NCI-H2171 (cell line): ENCODE measurements at regions not wholly inside any gene's neighbourhood (a gene's known extent, or its start where the extent isn't known, plus 50 kb on each side); places are given as distances from the start of the nearest gene placed in this dataset.
"Not testable (repeated sequence)": the region's sequence is repeated elsewhere in the genome, so short reads cannot be mapped to it uniquely, and the experiment has no call there.

Experiments
- DNase-seq: peaks from one replicate; lab custom pipeline; 2025; lab: John Stamatoyannopoulos, UW

DNA sequence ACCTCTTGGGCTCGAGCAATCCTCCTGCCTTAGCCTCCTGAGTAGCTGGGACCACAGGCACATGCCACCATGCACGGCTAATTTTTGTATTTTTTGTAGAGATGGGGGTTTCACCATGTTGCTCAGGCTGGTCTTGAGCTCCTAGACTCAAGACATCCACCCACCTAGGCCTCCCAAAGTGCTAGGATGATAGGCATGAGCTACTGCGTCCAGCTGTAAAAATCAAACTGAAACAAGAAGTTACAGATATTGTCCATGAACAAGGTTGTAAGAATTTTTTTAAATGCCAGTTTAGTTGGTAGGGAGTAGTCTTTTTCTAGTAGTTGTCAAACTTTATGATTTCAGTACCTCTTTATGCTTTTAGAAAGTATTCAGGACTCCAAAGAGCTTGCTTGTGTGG, 424.4 kb upstream of the PMFBP1 start:
- DNase-seq: no peak

DNA sequence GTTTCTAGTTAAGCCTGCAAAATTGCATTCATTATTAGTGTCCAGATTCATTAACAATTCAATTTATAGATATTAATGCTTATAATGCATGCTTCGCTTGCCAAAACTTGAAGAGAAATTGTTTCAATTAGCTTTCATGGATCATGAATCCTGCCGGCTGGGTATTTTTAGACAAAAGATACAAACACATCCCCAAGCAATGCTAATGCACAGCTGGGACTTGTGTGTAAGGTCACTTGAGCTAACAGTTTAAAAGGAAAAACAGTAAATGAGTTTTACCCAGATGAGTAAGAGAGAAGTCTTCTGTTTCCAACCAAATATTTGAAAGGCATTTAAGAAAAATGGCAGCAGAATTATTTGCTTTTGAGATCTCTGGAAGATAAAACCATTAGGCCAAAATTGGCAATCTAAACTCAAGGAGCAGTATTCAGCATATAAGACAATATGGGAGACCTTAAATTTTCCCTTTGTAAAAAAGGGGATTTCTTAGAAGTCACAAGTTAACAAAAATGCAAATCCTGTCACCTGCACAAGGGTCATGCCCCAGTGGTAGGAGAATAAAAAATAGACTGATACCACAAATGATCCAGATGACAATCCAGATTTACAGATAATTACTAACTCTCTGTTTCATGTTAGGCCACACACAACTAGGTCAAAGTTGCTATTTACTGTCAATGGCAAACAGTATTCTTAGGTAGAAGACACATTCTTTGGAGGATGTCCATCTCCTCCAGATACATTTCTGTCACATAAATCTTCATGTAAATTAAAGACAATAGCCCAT, 418.4 kb upstream of the PMFBP1 start:
- no peak for DNase-seq

DNA sequence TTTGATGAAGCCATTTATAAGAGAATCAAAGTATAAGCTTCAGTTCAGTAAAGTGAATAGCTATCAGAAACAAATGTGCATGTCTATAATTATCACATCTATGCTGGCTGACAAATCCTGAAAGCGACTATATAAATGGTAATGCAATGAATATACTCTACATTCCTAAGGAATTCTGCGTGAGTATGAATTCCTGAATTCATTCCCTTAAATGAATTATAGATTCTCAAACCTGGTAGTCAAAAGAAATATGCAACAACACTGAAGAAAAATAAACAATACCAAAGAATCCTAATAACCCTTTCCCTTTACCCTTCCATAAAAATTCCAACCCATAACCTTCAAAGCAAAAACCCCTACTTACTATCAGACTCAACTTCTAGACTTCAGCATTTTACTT, 416.6 kb upstream of the PMFBP1 start:
- no peak for DNase-seq

DNA sequence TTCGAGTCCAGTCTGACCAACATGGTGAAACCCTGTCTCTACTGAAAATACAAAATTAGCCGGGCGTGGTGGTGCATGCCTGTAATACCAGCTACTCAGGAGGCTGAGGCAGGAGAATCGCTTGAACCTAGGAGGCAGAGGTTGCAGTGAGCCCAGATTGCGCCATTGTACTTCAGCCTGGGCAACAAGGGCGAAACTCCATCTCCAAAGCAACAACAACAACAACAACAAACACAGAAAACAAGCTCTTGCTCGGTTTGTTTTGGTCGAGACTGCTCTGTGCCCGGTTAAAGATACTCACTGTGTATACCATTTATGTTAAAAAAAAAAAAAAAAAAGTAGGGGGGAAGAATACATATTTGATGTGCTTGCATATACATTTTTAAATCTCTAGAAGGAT, 406.1 kb upstream of the PMFBP1 start:
- DNase-seq: not testable (repeated sequence)

DNA sequence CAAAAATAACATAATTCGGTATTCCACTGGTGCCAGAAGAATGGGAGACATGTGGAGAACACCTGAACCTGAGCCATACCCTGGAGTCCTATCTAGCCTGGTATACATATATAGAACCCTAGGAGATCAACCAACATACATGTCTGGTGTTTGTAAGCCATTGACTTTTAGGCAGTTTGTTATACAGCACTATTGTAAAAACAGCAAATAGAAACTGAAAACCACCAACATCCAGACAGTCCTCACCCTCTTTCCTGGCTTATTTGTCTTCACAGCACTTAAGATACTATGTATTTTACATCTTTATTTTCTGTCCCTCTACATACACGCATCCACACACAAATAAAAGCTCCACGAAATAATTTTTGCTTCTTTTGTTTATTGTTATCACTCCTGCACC, 404.2 kb upstream of the PMFBP1 start:
- DNase-seq: no peak

DNA sequence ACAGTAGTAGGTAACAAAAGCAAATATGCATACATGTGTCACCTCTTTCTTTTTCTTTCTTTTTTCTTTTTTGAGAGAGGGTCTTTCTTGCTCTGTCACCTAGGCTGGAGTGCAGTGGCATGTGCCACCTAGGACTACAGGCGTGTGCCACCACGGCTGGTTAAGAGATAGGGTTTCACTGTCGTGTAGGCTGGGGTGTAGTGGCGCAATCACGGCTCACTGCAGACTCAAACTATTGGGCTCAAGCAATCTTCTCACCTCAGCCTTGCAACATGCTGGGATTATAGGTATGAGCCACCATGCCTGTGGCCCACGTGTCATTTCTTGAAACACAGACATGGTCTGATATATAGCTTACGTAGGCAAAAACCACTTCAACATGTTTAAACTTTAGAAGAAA, 397.7 kb upstream of the PMFBP1 start:
- no peak for DNase-seq

DNA sequence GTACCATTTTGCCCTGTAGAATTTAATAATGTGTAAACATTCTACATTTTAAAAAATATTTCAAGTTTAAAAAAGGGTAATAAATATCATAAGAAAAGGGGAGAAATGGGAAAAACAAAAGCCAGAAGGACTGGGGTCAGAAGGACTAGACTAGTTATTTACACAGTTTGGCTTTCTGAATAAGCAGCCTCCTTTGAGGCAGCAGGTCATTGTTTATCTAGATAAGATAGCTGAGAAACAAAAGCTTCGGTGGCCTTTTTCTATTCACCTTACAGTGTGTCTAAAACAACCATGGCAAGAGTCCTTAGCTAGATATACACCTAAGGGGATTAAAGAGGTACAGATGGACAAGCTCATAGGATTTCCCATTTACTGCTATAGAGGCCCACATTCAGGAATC, 396.5 kb upstream of the PMFBP1 start:
- DNase-seq: no peak

DNA sequence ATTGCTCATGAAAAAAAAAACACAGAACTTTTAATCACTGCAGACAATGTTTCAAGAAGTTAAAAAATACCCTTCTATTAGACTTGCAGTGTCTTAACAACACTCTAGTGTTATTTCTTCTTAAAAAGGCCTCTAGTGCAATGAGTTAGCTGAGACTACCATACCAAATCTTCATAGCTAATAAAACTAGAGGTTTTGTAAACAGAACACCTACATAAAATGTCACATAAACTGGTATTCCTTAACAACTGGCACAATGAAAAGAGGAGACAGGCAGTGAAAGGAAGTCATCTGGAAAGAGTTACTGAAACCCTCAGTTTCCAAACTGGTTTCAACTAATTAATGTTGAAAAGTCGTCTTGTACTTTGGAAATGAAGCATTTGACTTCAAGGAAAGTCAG, 394.2 kb upstream of the PMFBP1 start:
- DNase-seq: no peak

DNA sequence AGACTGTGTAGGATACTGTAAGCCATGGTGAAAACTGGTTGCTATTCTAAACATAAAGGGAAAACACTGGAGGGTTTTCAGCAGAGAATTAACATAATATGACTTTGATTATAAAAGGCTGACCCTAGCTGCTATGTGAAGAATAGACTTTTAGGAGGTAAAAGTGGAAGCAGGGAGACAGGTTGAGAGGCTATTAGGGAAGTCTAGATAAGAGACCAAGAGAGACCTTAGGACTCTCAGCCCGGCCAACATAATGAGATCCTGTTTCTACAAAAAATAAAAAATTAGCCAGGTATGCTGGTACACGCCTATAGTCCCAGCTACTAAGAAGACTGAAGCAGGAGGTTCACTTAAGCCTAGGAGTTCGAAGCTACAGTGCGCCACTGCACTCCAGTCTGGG, 393.2 kb upstream of the PMFBP1 start:
- DNase-seq: no peak

DNA sequence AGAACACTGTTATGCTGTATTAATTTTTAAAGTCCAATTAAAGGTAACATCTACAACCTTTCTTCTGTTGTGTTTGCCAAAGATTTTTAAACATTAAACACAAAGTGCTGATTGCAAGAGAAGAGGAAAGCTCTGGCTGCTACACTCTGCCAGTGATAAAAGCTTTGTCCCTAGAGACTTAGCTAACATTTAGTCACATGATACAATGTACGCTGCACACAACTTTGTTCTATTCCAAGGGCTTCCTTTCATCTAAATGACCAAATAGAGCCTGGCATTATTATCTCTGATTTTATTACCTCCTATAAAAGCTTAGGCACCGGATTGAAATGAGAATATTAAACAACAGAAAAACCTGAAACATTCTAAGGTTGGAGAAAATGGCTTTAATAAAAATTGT, 388.7 kb upstream of the PMFBP1 start:
- DNase-seq: no peak

DNA sequence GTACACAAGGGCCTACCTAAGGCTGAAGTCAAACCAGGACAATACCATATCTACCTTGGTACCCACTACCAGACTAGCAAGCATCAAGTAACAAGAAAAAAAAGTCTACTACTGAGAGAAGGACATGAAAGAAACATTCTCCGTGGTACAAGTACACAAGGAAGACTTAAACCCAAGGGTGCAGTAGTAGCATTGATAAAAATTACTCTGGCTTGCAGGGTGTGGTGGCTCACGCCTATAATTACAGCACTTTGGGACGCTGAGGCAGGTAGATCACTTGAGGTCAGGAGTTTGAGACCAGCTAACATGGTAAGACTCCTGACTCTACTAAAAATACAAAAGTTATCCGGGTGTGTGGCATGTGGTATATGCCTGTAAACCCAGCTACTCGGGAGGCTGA, 386.5 kb upstream of the PMFBP1 start:
- no peak for DNase-seq

DNA sequence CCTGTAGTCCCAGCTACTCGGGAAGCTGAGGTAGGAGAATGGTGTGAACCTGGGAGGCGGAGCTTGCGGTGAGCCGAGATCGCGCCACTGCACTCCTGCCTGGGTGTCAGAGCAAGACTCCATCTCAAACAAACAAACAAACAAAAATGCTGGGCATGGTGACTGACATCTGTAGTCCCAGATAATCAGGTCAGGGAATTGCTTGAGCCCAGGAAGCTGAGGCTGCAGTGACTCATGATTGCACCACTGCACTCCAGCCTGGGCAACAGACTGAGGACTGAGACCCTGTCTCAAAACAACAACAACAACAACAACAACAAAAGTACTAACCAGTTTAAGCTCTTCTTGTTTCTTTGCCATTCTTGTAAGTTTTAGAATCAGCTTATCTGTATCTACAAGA, 383.0 kb upstream of the PMFBP1 start:
- DNase-seq: no peak

DNA sequence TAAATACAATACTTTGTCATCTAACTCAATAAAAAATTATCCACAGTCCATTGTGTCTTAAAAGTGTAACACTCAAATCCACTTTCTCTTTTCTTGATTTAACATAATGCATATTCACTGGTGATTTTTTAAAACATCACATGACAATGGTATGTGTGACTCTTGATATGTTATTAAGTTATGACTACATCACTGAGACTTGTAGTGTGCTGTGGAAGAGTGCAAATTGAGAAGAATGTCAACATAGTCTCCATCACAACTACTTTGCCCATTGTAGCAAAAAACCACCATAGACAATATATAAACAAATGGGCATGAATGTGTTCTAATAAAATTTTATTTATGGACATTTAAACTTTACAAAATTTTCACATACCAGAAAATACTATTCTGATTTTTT, 380.7 kb upstream of the PMFBP1 start:
- no peak for DNase-seq

DNA sequence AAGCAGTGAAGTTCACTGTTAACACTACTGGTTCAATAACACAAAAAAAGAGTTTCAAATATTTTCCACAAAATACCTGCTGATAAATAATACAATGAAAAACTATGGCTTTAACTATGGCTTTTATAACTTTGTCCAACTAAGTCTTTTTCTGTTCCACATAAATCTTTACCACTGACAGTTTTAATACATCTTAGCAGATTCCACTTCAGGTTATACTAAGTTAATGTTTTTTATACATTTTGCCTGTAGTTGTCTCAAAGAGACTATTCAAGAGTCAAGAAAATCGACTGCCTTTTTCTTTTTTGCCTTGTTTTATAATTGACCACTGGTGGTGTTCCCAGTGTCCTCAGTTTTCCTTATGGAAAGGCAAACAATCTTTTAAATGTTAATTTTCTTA, 379.7 kb upstream of the PMFBP1 start:
- no peak for DNase-seq

DNA sequence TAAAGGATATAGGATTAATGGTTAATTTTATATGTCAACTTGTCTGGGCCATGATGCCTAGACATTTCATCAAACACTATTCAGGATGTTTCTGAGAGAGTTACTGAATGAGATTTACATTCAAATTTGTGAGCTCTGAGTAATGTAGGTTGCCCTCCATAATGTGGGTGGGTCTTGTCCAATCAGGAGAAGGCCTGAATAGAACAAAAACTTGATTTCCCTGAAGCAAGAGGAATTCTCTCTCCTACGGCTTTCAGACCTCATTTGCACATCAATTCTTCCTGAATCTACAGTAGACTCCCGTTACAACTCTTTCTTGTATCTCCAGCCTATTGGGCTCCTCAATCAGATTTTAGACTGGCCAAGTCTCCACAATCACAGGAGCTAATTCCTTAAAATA, 377.9 kb upstream of the PMFBP1 start:
- DNase-seq: no peak

DNA sequence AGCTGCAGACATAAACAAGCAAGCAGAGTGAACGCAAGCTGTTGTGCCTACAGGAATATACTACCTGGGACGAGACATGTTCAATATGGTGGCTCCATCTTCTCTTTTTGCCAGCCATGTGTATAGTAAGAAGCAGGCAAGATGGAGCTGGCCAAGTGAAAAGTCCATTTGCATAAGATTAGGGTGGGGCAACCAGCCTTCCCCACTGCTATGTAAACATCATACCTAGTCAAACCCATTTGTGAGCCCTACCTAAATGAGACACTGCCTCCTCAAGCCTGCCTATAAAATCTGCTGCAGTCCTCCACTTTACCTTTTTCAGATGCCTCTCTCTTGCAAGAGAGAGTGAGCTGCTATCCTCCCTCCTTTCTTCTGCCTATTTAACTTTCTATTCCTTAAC, 370.1 kb upstream of the PMFBP1 start:
- no peak for DNase-seq

DNA sequence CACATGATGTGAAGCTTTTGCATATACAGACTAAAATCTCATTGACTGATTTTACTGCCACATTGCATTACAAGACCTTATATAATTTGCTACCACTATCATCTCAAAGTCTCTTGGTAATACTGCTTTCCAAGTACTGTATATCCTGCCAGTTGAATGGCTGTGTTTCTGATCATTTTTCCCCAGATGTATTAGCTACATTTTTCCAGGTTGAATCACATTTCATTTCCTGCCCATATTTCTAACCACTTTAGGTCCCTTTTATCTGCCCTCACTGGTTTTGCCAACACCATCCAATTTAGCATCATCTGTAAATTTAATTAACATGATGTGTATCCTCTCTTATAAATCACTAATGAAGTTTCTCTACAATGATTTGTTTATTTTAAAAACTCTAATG, 365.7 kb upstream of the PMFBP1 start:
- no peak for DNase-seq

DNA sequence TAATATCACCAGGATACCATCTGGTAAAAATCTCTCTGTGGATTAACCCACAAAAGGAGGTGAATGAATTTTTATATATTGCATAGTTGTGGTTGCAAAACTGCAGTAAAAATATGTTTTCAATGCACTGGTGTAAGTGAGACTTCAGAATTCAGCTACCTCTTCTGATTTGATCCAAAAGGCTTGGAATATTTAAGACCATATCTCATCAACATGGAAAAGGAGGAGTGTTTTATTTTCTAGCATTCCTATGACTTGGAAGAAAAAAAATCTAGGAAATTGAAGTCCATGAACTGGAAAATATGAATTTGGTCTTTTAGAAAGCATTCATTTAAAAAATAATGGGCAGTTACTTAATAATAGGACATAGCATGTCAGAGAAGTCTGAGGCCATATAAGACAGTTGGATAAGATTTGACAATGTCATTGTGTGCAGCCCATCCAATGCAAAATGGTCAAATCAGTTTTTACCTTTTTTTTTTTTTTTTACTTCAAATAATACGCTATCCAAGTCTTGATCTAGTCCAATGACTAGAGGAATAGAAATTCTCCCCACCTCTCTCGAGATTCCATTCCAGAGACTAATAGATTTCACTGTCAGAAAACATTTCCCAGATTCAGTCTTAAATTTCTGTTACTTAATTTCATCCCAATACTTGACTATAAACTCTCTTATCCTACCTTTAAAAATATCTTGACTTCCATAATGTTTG, 364.9 kb upstream of the PMFBP1 start:
- no peak for DNase-seq

DNA sequence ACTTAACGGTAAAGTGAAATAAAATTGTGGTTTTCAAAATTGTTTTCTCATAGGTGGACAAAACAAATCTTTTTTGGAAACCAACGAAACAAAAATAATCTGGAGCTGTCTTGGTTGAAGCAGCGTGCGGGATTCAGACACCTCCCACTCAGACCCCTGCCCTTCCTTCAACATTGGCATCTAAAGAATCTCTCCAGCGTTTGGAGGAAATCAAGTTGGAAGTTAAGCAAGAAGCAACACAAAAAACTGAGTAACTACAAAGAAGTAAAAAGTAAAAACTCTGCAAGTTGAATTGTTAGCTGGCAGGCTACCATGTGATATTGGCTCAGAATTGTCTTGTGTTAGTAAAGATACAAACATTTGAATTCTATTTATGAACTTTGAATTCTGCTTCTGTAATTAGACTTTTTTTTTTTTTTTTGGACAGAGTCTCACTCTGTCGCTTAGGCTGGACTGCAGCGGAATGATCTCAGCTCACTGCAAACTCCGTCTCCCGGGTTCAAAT, 361.0 kb upstream of the PMFBP1 start:
- DNase-seq: no peak

DNA sequence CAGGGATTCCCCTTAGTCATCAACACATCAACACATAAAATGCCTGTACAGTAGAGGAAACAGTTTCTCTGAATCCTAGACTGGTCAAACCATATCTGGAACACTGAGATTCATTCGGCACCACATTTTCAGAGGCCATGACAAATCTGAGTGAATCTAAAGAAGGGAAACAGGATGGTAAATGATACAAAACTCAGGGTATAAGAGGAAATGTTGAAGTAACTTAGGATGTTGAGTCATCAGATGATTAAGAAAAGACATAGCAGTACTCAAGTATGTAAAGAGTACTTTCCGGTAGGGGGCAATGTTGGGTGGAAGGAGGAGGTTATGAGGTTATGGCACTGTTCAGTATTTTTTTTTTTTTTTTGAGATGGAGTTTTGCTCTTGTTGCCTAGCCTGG, 358.5 kb upstream of the PMFBP1 start:
- DNase-seq: no peak

DNA sequence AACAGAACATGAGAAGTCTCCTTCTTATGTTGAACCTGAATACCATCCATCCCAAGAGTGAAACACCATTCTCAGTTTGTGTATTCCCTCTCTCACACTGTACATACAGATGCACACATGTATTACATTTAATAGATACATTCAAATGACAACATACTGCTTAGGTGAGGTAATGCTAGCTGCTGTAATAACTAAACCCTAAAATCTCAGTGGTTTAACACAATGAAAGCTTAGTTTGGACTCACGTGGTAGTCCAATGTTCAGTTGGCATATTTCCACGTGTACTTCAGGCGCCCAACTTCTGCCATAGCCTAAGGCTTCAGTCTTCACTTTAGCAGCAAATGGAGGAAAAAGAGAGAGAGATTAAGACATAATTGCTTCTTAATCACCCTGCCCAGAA, 351.1 kb upstream of the PMFBP1 start:
- no peak for DNase-seq

DNA sequence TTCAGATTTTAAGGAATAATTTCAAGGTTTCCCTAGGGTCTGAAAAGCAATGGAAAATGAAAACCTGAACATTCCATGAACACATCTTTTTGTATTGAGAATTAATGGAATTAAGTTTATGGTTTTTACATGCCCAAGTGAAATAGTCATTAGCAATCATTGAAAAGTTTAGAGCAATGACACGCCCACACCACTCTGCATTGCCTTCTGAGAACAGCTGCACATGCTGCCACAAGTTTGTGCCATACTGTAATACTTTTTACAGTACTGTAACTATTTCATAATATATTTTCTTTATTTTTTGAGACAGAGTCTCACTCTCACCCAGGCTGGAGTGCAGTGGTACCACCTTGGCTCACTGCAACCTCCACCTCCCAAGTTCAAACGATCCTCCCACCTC, 345.2 kb upstream of the PMFBP1 start:
- no peak for DNase-seq

DNA sequence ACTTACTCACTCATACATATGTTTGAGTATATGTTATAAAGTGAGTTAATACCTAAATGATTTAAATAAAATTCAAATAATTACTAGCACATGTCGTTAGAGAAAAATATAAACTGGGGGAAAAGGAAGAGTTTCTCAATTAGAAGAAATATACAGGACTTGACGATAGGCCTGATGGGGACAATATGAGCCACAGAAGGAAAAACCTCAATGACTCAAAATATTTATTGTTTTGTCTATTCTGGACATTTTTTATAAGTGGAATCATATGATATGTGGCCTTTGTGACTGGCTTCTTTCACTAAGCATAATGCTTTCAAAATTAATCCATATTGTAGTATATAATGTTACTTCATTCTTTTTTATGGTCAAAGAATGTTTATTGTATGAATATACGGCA, 339.2 kb upstream of the PMFBP1 start:
- no peak for DNase-seq

DNA sequence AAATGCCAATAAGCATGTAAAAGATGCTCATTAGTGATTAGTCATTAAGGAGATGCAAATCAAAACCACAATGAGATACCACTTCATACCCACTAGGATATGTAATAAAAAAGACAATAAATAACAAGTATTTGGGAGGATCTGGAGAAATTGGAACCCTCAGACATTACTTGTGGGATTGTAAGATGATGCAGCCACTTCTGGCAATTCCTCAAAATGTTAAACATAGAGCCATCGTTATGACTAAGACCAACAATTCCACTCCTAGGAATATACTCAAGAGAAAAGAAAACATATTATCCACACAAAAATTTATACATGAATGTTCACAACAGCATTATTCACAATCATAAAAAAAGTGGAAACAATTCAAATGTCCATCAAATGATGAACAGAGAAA, 336.2 kb upstream of the PMFBP1 start:
- DNase-seq: no peak
